SKM-1 treated with dmso at 0.1 percent for 144 hours (cell line): ENCODE measurements at regions not wholly inside any gene's neighbourhood (a gene's known extent, or its start where the extent isn't known, plus 50 kb on each side); places are given as distances from the start of the nearest gene placed in this dataset.

ENCODE experiments used
- DNase-seq: peaks from one replicate; lab custom pipeline; 2025; ENCODE audit not compliant: unreplicated experiment; lab: John Stamatoyannopoulos, UW

- DNase-seq: peak; percentile 71
Measured at GRCh38 chr6:45830441-45831139, 185.1 kb downstream of the CLIC5 start.

- no peak for DNase-seq
Measured at GRCh38 chr6:45829873-45830272, 185.8 kb downstream of the CLIC5 start.

GRCh38 chr6:45827952-45828530 lies 187.6 kb downstream of the CLIC5 start:
- DNase-seq: no peak

- DNase-seq: no peak
Measured at GRCh38 chr6:45822873-45823272, 192.8 kb downstream of the CLIC5 start.

GRCh38 chr6:45822246-45822812 lies 193.3 kb downstream of the CLIC5 start:
- DNase-seq: peak; percentile 18

GRCh38 chr6:45818655-45819054 lies 197.0 kb downstream of the CLIC5 start:
- DNase-seq: no peak

- DNase-seq: no peak
Measured at GRCh38 chr6:45816674-45817297, 198.9 kb downstream of the CLIC5 start.

- DNase-seq: no peak
Measured at GRCh38 chr6:45815466-45816125, 200.1 kb downstream of the CLIC5 start.

- DNase-seq: no peak
Measured at GRCh38 chr6:45814772-45815171, 200.9 kb downstream of the CLIC5 start.

- DNase-seq: no peak
Measured at GRCh38 chr6:45813943-45814342, 201.7 kb downstream of the CLIC5 start.

GRCh38 chr6:45812922-45813321 lies 202.7 kb downstream of the CLIC5 start:
- no peak for DNase-seq

GRCh38 chr6:45808917-45809316 lies 206.7 kb downstream of the CLIC5 start:
- no peak for DNase-seq

- no peak for DNase-seq
Measured at GRCh38 chr6:45808042-45808645, 207.5 kb downstream of the CLIC5 start.

- DNase-seq: no peak
Measured at GRCh38 chr6:45807311-45808041, 208.2 kb downstream of the CLIC5 start.

- DNase-seq: no peak
Measured at GRCh38 chr6:45806172-45806571, 209.5 kb downstream of the CLIC5 start.

GRCh38 chr6:45803071-45803470 lies 212.6 kb downstream of the CLIC5 start:
- DNase-seq: peak; percentile 2

- no peak for DNase-seq
Measured at GRCh38 chr6:45801471-45802289, 214.0 kb downstream of the CLIC5 start.

- DNase-seq: no peak
Measured at GRCh38 chr6:45800911-45801310, 214.7 kb downstream of the CLIC5 start.

- no peak for DNase-seq
Measured at GRCh38 chr6:45795678-45796077, 220.0 kb downstream of the CLIC5 start.

- no peak for DNase-seq
Measured at GRCh38 chr6:45794465-45794864, 221.2 kb downstream of the CLIC5 start.
